Hepatocyte (in vitro differentiated cells): ENCODE measurements at regions not wholly inside any gene's neighbourhood (a gene's known extent, or its start where the extent isn't known, plus 50 kb on each side); places are given as distances from the start of the nearest gene placed in this dataset.

ENCODE experiments used
- DNase-seq: peaks from one replicate; pipeline ENCODE4 v3.0.0-alpha.2; 2016; ENCODE audit warnings: low spot score
- H2AFZ ChIP-seq: fragments of 200-600 bp; sonication (generic); 2 replicates; pipeline ENCODE4 v1.6.0; 2016; ENCODE audit warnings: antibody characterized with exemption, mild to moderate bottlenecking
- H3K27ac ChIP-seq: fragments of 200-600 bp; sonication (generic); 2 replicates; pipeline ENCODE4 v1.5.1; 2016; ENCODE audit warnings: mild to moderate bottlenecking
- H3K27me3 ChIP-seq: fragments of 200-600 bp; sonication (generic); 2 replicates; pipeline ENCODE4 v1.6.1; 2016
- H3K36me3 ChIP-seq: fragments of 200-600 bp; sonication (generic); replicated peaks from 2 replicates; pipeline ENCODE4 v1.5.1; 2016; ENCODE audit warnings: low read depth; ENCODE audit not compliant: insufficient read depth
- H3K4me1 ChIP-seq: fragments of 200-600 bp; sonication (generic); 2 replicates; pipeline ENCODE4 v1.5.1; 2016; ENCODE audit warnings: mild to moderate bottlenecking, moderate library complexity; ENCODE audit not compliant: insufficient read depth
- H3K4me2 ChIP-seq: fragments of 200-600 bp; sonication (generic); 2 replicates; pipeline ENCODE4 v1.6.0; 2016
- H3K4me3 ChIP-seq: fragments of 200-600 bp; sonication (generic); 2 replicates; pipeline ENCODE4 v1.5.1; 2016; ENCODE audit warnings: mild to moderate bottlenecking
- H3K79me2 ChIP-seq: fragments of 200-600 bp; sonication (generic); 2 replicates; pipeline ENCODE4 v1.6.0; 2017; ENCODE audit warnings: mild to moderate bottlenecking
- H3K9me2 ChIP-seq: fragments of 200-600 bp; sonication (generic); replicated peaks from 2 replicates; pipeline ENCODE4 v1.6.0; 2017; ENCODE audit warnings: mild to moderate bottlenecking; ENCODE audit not compliant: insufficient read depth
- H3K9me3 ChIP-seq: fragments of 200-600 bp; sonication (generic); 2 replicates; pipeline ENCODE4 v1.5.1; 2016; ENCODE audit warnings: low read depth, mild to moderate bottlenecking
- H4K20me1 ChIP-seq: fragments of 200-600 bp; sonication (generic); 2 replicates; pipeline ENCODE4 v1.6.0; 2016; ENCODE audit warnings: mild to moderate bottlenecking; ENCODE audit not compliant: insufficient read depth, poor library complexity, severe bottlenecking
- CTCF ChIP-seq: fragments of 200-600 bp; sonication (generic); IDR thresholded peaks from 2 replicates; pipeline ENCODE4 v1.5.1; 2016; ENCODE audit warnings: antibody characterized with exemption, mild to moderate bottlenecking; ENCODE audit not compliant: poor library complexity
- EZH2 ChIP-seq: fragments of 200-600 bp; sonication (generic); IDR thresholded peaks from 2 replicates; pipeline ENCODE4 v1.6.1; 2016; ENCODE audit warnings: antibody characterized with exemption, mild to moderate bottlenecking, borderline replicate concordance
- EZH2phosphoT487 ChIP-seq: fragments of 200-600 bp; sonication (generic); IDR thresholded peaks from one replicate; pipeline ENCODE4 v1.6.1; 2018; ENCODE audit warnings: antibody characterized with exemption, mild to moderate bottlenecking, low read depth, moderate library complexity; ENCODE audit not compliant: unreplicated experiment, severe bottlenecking
- WGBS: methylation state at CpG from one replicate; pipeline ENCODE4 v1.1.6; 2016; ENCODE audit warnings: low lambda C conversion rate; ENCODE audit errors: missing lambda C conversion rate; 5-methylcytosine and 5-hydroxymethylcytosine counted together

- no peaks in the 10 kb centered on the region for H3K79me2 ChIP-seq
- H3K4me2 ChIP-seq = no peak overlapping the region
- no peaks in the 10 kb centered on the region for H3K9me2 ChIP-seq
- no peaks in the 10 kb centered on the region for H3K36me3 ChIP-seq
- no peaks in the 10 kb centered on the region for H3K4me1 ChIP-seq
- peak; percentile 13 for DNase-seq
- no peak overlapping the region for H2AFZ ChIP-seq
- WGBS = 51% methylated on average over 3 of the region's 3 CpGs
- no peak overlapping the region for H3K4me3 ChIP-seq
- no peaks in the 10 kb centered on the region for H3K27me3 ChIP-seq
- no peak overlapping the region for H3K27ac ChIP-seq
- no peaks in the 10 kb centered on the region for H4K20me1 ChIP-seq
- TF ChIP-seq EZH2phosphoT487 = no peak
- no peak for TF ChIP-seq EZH2
- TF ChIP-seq CTCF = no peak
- no peaks in the 10 kb centered on the region for H3K9me3 ChIP-seq
Measured at GRCh38 chr2:137748533-137748932, 215.7 kb upstream of the HNMT start.

GRCh38 chr2:137764646-137765045, 199.6 kb upstream of the HNMT start:
- H3K79me2 ChIP-seq = no peaks in the 10 kb centered on the region
- no peaks in the 10 kb centered on the region for H3K27me3 ChIP-seq
- H4K20me1 ChIP-seq = no peaks in the 10 kb centered on the region
- no peak overlapping the region for H3K4me2 ChIP-seq
- H3K36me3 ChIP-seq = no peaks in the 10 kb centered on the region
- H3K4me1 ChIP-seq = no peaks in the 10 kb centered on the region
- TF ChIP-seq EZH2 (no peak), CTCF (no peak), EZH2phosphoT487 (no peak)
- no peak overlapping the region for H3K27ac ChIP-seq
- H3K9me3 ChIP-seq = no peaks in the 10 kb centered on the region
- no peaks in the 10 kb centered on the region for H3K9me2 ChIP-seq
- 61% methylated on average over 5 of the region's 5 CpGs for WGBS
- H2AFZ ChIP-seq = no peak overlapping the region
- DNase-seq = no peak
- no peak overlapping the region for H3K4me3 ChIP-seq

GRCh38 chr2:137769406-137769805, 194.9 kb upstream of the HNMT start:
- H3K4me3 ChIP-seq = no peak overlapping the region
- no peak overlapping the region for H3K4me2 ChIP-seq
- no peak overlapping the region for H3K27ac ChIP-seq
- TF ChIP-seq EZH2phosphoT487 (no peak), EZH2 (no peak), CTCF (no peak)
- 86% methylated on average over 1 of the region's 1 CpG for WGBS
- no peak for DNase-seq
- H3K27me3 ChIP-seq = no peaks in the 10 kb centered on the region
- H3K79me2 ChIP-seq = no peaks in the 10 kb centered on the region
- no peaks in the 10 kb centered on the region for H3K4me1 ChIP-seq
- H3K36me3 ChIP-seq = no peaks in the 10 kb centered on the region
- H3K9me2 ChIP-seq = no peaks in the 10 kb centered on the region
- H2AFZ ChIP-seq = no peak overlapping the region
- no peaks in the 10 kb centered on the region for H4K20me1 ChIP-seq
- no peaks in the 10 kb centered on the region for H3K9me3 ChIP-seq

GRCh38 chr2:137770166-137770565, 194.1 kb upstream of the HNMT start:
- Histone ChIP-seq H3K27ac (no peak overlapping the region), H3K36me3 (no peaks in the 10 kb centered on the region), H3K4me1 (no peaks in the 10 kb centered on the region), H4K20me1 (no peaks in the 10 kb centered on the region), H3K79me2 (no peaks in the 10 kb centered on the region), H3K9me3 (no peaks in the 10 kb centered on the region), H2AFZ (no peak overlapping the region), H3K4me2 (no peak overlapping the region), H3K4me3 (no peak overlapping the region), H3K9me2 (no peaks in the 10 kb centered on the region), H3K27me3 (no peaks in the 10 kb centered on the region)
- no peak for TF ChIP-seq EZH2phosphoT487
- no peak for TF ChIP-seq EZH2
- TF ChIP-seq CTCF = no peak
- no peak for DNase-seq
- 87% methylated on average over 1 of the region's 1 CpG for WGBS
